Endothelial cell of hepatic sinusoid (primary cell): ENCODE measurements at regions not wholly inside any gene's neighbourhood (a gene's known extent, or its start where the extent isn't known, plus 50 kb on each side); places are given as distances from the start of the nearest gene placed in this dataset.

Source experiments
- in situ Hi-C: cut with HindIII; loops from 2 replicates; pipeline ENCODE4 v1.10.0; 2017; ENCODE audit warnings: low sequenced_read_pairs

GRCh38 chr3:148333091-148333490 lies 364.6 kb upstream of the AGTR1 start:
- in situ Hi-C loops = no loop called here

GRCh38 chr3:148335612-148336011 lies 362.1 kb upstream of the AGTR1 start:
- in situ Hi-C loops = no loop called here

GRCh38 chr3:148343416-148343815 lies 354.3 kb upstream of the AGTR1 start:
- in situ Hi-C loops = no loop called here

GRCh38 chr3:148344521-148344920 lies 353.2 kb upstream of the AGTR1 start:
- in situ Hi-C loops = no loop called here

DNA sequence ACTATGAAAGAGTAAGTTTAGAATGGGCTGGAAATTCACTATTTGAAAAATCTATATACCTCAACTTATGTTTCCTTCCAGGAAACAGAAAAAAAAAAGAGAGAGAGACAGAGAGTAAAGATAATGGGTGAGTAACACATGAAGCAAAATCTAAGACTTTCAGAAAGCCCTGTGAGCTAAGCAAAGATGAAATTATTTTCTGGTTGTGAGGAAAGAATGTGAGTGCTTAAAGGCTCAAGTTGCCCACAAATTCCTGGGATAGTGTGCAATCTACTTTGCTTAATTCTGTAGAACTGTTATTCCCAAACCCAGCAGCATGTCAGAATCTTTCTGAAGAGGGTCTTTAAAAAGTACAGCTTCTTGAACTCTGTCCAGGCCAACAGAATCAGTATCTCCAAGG lies 337.7 kb upstream of the AGTR1 start:
- in situ Hi-C loops = no loop called here

DNA sequence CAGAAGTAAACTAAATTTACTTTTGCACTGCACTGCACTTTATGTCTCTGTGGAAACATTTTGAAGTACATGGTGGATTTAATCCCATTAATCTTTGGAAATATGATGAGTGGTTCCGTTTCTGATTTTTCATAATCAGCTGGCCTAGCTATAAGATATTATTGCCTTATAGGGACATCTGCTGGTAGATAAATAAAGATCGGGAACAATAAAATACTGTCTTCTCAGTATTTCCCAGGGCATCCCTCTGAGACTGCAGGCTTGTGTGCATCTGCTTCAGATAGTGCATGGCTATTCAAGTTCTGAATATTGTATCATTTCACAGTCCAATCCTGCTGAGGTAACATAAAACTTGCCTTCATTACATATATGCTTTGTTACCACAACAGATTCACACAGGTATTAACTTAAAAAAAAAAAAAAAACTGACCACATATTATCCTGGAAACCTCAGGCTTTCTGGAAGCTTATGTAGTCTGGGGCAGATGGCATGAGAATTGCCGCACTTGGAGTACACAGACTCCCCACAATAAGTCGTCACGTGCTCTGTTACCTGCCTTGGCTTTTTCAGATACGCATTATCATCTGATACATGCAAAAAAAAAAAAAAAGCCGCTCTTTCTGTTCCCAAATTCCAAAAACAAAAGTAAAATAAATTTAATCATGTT lies 330.8 kb upstream of the AGTR1 start:
- in situ Hi-C loops = no loop called here

GRCh38 chr3:148367756-148368155 lies 329.9 kb upstream of the AGTR1 start:
- in situ Hi-C loops = no loop called here

DNA sequence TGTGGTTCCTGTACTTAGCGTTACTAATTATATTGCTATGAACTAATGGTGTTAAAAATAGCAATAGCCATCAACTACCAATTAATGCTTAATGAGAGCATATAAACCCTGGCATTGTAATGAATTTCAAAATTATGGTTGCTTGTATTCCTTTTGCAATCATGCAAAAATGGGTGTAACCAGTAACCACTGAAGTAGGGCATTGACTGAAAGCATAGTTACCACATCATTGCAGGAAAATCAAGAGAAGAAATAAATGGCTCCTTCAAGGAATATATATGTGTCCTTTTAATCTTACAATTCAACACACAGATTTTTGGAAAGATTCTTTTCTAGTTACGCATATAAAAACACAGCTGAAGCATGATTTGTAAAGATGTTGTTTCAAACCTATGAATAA lies 328.3 kb upstream of the AGTR1 start:
- in situ Hi-C loops = no loop called here

DNA sequence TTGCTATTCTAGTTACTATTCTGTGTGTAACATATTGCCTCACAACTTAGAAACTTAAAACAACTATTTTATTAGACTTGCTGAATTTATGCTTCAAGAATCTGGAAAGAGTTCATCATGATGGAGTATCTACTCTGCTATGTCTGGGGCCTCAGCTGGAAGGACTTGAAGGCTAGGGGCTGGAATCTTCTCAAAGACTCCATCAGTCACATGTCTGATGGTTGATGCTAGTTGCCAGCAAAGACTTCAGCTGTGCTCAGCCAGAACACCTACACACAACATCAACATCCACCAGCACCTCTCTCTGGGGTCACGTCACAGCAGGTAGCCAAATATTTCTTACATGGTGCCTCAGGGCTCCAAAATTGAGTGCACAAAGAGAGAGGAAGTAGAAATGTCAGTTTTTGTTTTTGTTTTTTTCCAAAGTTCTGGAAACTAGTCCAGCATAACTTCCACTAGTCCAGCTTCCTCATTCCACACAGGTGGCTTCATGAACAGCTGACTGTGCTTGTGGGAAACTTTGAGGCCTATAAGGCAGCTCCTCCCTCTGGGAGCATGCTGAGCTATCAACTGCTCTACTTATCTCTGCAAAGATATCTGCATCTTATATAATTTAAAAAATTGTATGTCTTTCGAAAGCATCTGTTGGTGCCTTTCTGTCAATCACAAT lies 325.4 kb upstream of the AGTR1 start:
- in situ Hi-C loops = no loop called here

DNA sequence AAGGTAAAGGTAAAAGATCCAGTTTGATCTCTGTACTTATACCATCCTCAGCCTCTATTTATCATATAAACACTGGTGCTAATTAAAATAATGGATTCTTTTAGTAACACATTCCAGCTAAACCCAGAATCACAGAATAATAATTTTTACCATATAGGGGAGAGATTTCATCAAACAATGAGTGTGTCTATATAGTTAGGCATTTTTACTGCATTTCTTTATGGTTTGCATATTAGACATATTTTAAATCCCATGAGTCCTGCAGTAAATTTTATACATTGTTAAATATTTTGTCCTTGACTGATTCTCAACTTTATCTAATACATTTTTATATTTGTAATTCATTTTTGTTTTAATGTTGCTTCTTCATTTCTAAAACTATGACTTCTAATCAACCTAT lies 323.7 kb upstream of the AGTR1 start:
- in situ Hi-C loops = no loop called here

GRCh38 chr3:148379763-148380382 lies 317.8 kb upstream of the AGTR1 start:
- in situ Hi-C loops = no loop called here

DNA sequence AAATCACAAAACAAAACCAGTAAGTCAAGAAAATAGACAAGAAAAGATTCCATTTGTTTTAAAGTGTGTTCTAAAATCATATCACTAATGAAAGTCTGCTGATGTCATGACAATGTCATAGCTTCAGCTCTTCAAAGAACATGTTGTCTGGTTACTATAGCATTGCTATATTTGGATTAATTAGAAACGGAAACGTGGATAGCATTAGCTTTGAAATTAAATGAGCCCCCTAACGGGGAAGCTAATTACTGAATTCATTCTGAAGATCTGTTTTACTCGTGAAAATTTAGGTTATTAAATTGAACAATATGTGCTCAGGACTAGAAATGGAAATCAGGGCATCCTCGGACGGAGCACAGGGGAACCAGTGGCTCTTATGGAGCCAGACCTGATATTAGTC lies 316.7 kb upstream of the AGTR1 start:
- in situ Hi-C loops = no loop called here

- in situ Hi-C loops = no loop called here
These were observed 307.8 kb upstream of the AGTR1 start for GRCh38 chr3:148389916-148390315.

GRCh38 chr3:148395821-148396220 lies 301.9 kb upstream of the AGTR1 start:
- in situ Hi-C loops = no loop called here

- in situ Hi-C loops = no loop called here
These were observed 296.9 kb upstream of the AGTR1 start for GRCh38 chr3:148400754-148401153.

DNA sequence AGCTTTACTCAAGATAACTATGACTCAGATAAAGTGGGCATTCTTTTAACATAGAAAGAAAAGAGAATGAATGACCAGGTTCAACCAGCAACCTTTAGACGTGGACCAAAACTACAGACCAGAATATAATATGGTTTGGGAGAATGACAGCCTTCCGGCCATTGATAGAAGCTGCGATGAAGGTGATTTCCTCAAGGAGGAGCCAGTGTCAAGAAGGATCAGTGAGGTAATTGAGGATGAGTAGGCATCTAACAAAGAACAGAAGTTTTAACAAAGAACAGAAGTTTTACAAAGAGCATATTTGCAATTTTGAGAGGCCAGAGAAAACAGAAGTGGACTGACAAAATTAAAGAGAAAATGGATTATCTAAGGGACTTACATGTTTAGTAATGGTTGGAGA lies 289.0 kb upstream of the AGTR1 start:
- in situ Hi-C loops = no loop called here

DNA sequence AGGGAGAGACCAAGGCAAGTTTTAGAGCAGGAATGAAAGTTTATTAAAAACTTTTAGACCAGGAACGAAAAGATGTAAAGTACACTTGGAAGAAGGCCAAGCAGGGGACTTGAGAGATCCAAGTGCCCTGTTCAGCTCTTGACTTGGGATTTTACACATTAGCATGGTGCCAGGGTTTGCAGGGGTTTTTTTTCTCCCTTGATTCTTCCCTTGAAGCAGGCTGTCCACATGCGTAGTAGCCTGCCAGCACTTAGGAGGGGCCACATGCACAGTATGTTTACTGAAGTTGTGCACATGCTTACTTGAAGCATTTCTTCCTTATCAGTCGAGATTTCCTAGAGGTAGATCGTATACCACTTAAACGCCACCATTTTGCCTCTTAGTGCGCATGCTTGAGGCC lies 277.5 kb upstream of the AGTR1 start:
- in situ Hi-C loops = no loop called here

- in situ Hi-C loops = no loop called here
These were observed 268.7 kb upstream of the AGTR1 start for GRCh38 chr3:148428862-148429605.

GRCh38 chr3:148433665-148434064 lies 264.0 kb upstream of the AGTR1 start:
- in situ Hi-C loops = no loop called here

DNA sequence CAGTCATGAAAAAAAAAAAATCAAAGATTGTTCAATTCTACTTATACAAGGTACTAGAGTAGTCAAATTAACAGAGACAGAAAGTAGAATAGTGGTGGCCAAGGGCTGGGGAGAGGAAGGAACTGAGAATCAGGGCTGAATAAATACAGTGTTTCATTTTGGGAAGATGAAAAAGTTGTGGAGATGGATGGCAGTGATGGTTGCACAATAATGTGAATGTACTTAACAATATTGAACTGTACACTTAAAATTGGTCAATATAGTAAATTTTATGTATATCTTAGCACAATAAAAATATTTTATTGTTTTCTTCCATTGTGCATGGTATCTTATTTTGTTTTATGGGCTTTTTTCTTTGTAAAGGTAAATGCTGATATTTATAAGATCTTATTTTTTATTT lies 262.2 kb upstream of the AGTR1 start:
- in situ Hi-C loops = no loop called here

DNA sequence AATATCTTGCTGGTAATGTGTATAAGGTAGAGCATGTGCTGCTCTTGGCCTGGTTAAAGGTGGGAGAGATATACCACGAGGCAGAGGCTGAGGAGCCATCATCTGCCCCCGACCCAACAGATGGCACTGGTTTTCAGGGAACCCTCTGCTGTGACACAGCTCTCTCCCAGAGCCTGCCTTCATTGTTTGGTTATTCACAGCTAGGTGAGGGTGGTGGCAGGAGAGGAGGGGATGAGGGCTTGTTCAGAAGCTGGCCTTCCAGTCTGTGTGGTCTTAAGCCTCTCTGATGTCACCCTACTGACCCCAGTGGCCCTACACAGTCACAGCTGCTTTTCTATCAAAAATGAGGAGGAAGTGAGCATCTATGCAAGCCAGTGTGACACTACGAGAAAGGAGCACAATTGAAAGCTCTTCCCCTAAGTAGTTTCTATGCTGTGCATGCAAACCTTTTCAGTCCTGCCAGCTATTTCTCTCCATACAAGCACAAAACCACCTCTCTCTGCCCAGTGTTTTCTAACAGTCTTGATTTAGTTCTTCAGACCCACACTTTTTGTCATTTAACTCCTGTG lies 258.4 kb upstream of the AGTR1 start:
- in situ Hi-C loops = no loop called here
